K562 (cell line): ENCODE measurements at regions not wholly inside any gene's neighbourhood (a gene's known extent, or its start where the extent isn't known, plus 50 kb on each side); places are given as distances from the start of the nearest gene placed in this dataset.

Experiments used
- ATAC-seq: fragments of 200-7000 bp; cut with Tn5 transposase; 3 replicates; pipeline ENCODE4 v1.9.1; 2020; ENCODE audit warnings: moderate library complexity
- BruUV-seq: library from RNA; stranded (reverse); fragments of 400-500 nt; replicated peaks from 2 replicates; lab custom pipeline; 2021; lab: Mats Ljungman, UMichigan
- CTCF ChIA-PET: fragments of 300-600 bp; formaldehyde crosslinking; extraction: SDS; loops from one replicate; lab custom pipeline; 2021; ENCODE audit warnings: low intra/inter-chr PET ratio; lab: Yijun Ruan, JAX
- POLR2A ChIA-PET: fragments of 300-600, 350-650 bp; sonication (Branson Sonifier 250); formaldehyde crosslinking; extraction: SDS; loops from one replicate; lab custom pipeline; 2021; ENCODE audit warnings: antibody characterized with exemption, inconsistent platforms; lab: Yijun Ruan, JAX
- DNase-seq, 4 experiments: peaks; one replicate each; pipeline versions ENCODE4 v3.0.0 to v3.0.0-alpha.2; 2011 to 2018; ENCODE audit warnings: low spot score in 3 of 4, mixed read lengths in 3 of 4; ENCODE audit errors: extremely low read depth in 1 of 4
- FAIRE-seq: peaks from 2 replicates; lab custom pipeline; 2011; peaks lifted over from hg19 to GRCh38; lab: Jason Lieb, UNC
- H2AFZ ChIP-seq: 2 replicates; pipeline ENCODE4 v1.6.0; 2011; ENCODE audit warnings: low read depth, low read length, control low read depth, inconsistent platforms
- H3K27ac ChIP-seq: fragments of 200-600 bp; 3 replicates; pipeline ENCODE4 v1.8.0; 2011; ENCODE audit warnings: low read depth, mild to moderate bottlenecking, control low read depth, inconsistent platforms, low read length, moderate library complexity, mixed read lengths; ENCODE audit errors: extremely low read depth
- H3K27me3 ChIP-seq, 2 experiments: fragments of 300-600 bp in 1 of 2; 2 replicates in 1 of 2; 3 replicates in 1 of 2; pipeline versions ENCODE4 v1.6.0 to v1.8.0; 2011; ENCODE audit warnings: inconsistent platforms in 2 of 2, low read length in 2 of 2, mild to moderate bottlenecking in 1 of 2, mixed read lengths in 1 of 2, moderate library complexity in 1 of 2; ENCODE audit not compliant: control insufficient read depth in 2 of 2, insufficient read depth in 2 of 2
- H3K36me3 ChIP-seq: fragments of 300-600 bp; 3 replicates; pipeline ENCODE4 v1.8.0; 2011; ENCODE audit warnings: mild to moderate bottlenecking, low read length, inconsistent platforms; ENCODE audit not compliant: control insufficient read depth, insufficient read depth
- H3K4me1 ChIP-seq, 2 experiments: fragments of 200-600 bp in 1 of 2; replicated peaks in 1 of 2; 2 replicates in 1 of 2; 3 replicates in 1 of 2; pipeline versions ENCODE4 v1.5.1 to v1.8.0; 2011; ENCODE audit warnings: inconsistent platforms in 2 of 2, low read length in 2 of 2, mild to moderate bottlenecking in 1 of 2, mixed read lengths in 1 of 2, moderate library complexity in 1 of 2; ENCODE audit not compliant: control insufficient read depth in 2 of 2, insufficient read depth in 2 of 2
- H3K4me2 ChIP-seq: 2 replicates; pipeline ENCODE4 v1.6.1; 2011; ENCODE audit warnings: low read length, control low read depth, inconsistent platforms, mixed read lengths; ENCODE audit not compliant: insufficient read depth
- H3K4me3 ChIP-seq: fragments of 200-600 bp; sonication (generic), shearing (Covaris generic); 2 replicates; pipeline ENCODE4 v1.5.1; 2016; ENCODE audit warnings: control low read depth, inconsistent platforms
- H3K79me2 ChIP-seq: fragments of 200-600 bp; 3 replicates; pipeline ENCODE4 v1.8.0; 2011; ENCODE audit warnings: low read length, inconsistent platforms; ENCODE audit not compliant: control insufficient read depth, insufficient read depth
- H3K9ac ChIP-seq, 2 experiments: 2 replicates each; pipeline versions ENCODE4 v1.6.0 to v1.6.1; 2011; ENCODE audit warnings: low read depth in 2 of 2, low read length in 2 of 2, control low read depth in 1 of 2, inconsistent platforms in 1 of 2, mild to moderate bottlenecking in 1 of 2, mixed read lengths in 1 of 2; ENCODE audit not compliant: insufficient read depth in 1 of 2
- H3K9me1 ChIP-seq: one replicate; pipeline ENCODE4 v1.6.0; 2011; ENCODE audit warnings: inconsistent platforms, mild to moderate bottlenecking, low read length, moderate library complexity; ENCODE audit not compliant: control insufficient read depth, insufficient read depth
- H3K9me3 ChIP-seq: replicated peaks from 2 replicates; pipeline ENCODE4 v1.5.1; 2011; ENCODE audit warnings: low read depth, low read length, inconsistent platforms; ENCODE audit not compliant: control insufficient read depth, insufficient read depth
- H4K20me1 ChIP-seq: replicated peaks from 2 replicates; pipeline ENCODE4 v1.6.1; 2011; ENCODE audit warnings: low read length, inconsistent platforms, mixed read lengths; ENCODE audit not compliant: control insufficient read depth, insufficient read depth
- CBX3 ChIP-seq, 2 experiments: IDR thresholded peaks; 1 replicate in 1 of 2; 2 replicates in 1 of 2; pipeline ENCODE4 v1.6.1; 2012; ENCODE audit warnings: inconsistent platforms in 2 of 2, low read length in 2 of 2, borderline replicate concordance in 1 of 2, control low read depth in 1 of 2
- IRF1 ChIP-seq: sonication (generic); formaldehyde crosslinking; IDR thresholded peaks from 2 replicates; pipeline ENCODE4 v1.8.0; 2022; ENCODE audit warnings: missing genetic modification reagents, mild to moderate bottlenecking, borderline replicate concordance
- NR2C1 ChIP-seq, 2 experiments: fragments of 450-650 bp; IDR thresholded peaks; 2 replicates each; pipeline ENCODE4 v1.6.1; 2017; ENCODE audit warnings: mild to moderate bottlenecking in 2 of 2, antibody characterized with exemption in 1 of 2, inconsistent platforms in 1 of 2, missing compliant biosample characterization in 1 of 2, missing genetic modification characterization in 1 of 2
- WGBS: fragments of 100-300 bp; shearing (Covaris generic); methylation state at CpG from one replicate; pipeline ENCODE4 v1.1.6; 2016; ENCODE audit warnings: low coverage, mixed read lengths; ENCODE audit not compliant: insufficient coverage; ENCODE audit errors: missing lambda C conversion rate; 5-methylcytosine and 5-hydroxymethylcytosine counted together
- in situ Hi-C: fragments of 300-500 bp; cut with MboI; formaldehyde crosslinking; loops from 4 replicates; pipeline ENCODE4 v1.15.0; 2018; ENCODE audit warnings: inconsistent platforms, mixed read lengths
- intact Hi-C: fragments of 100-400 bp; cut with micrococcal nuclease; formaldehyde crosslinking; loops from 2 replicates; pipeline ENCODE4 v1.14.2; 2022

DNA sequence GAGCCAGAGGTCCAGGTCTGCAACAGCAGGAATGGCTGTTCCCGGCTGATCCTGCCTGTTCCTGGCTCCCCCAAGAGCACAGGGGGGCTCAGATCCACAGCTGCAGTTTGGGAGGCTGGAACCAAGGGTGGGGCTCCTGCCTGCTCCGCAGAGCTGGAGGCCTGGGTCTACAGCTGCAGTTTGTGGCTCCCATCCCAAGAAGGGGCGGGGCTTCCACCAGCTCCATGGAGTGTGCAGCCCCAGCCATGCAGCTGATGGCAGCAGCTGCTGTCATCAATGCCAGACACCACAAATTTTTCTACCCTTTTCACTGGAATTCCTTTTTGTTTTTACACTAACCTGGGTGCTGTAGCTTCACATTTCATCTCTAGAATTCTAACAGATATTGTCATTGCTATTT, 135.4 kb upstream of the KIF2B start (continued):
- no peak for TF ChIP-seq IRF1 (CRISPR knock-in tag)

- no peaks in the 10 kb centered on the region for H3K4me1 ChIP-seq
- TF ChIP-seq CBX3 (IDR thresholded peaks at IDR 0.05; ENCODE audit: borderline replicate concordance in 1 of 2, low read length in 2 of 2), result 0 out of 3 replicates have a peak, but pooled peaks of 1 of the 2 experiments have one; percentile 53
- TF ChIP-seq NR2C1 (IDR thresholded peaks at IDR 0.05), result no peak
- no peak for TF ChIP-seq NR2C1 (tag; IDR thresholded peaks at IDR 0.05)
- TF ChIP-seq, all 486 proteins: peak for 1
- intact Hi-C loops, result no loop called here
- ChIA-PET CTCF (no interaction called here), POLR2A (no interaction called here)
- in situ Hi-C loops, result no loop called here
- no peaks in the 10 kb centered on the region for H4K20me1 ChIP-seq
- H3K36me3 ChIP-seq, result no peaks in the 10 kb centered on the region
- no peak overlapping the region for H3K9ac ChIP-seq
- no peak overlapping the region for H2AFZ ChIP-seq
- no peak overlapping the region for H3K4me3 ChIP-seq
- no peaks in the 10 kb centered on the region for H3K9me1 ChIP-seq
- ATAC-seq (no peak), DNase-seq (no peak), FAIRE-seq (no peak)
- H3K4me2 ChIP-seq, result no peak overlapping the region
- no peaks in the 10 kb centered on the region for H3K27me3 ChIP-seq
- WGBS, result 42% methylated on average over 1 of the region's 1 CpG
- H3K9me3 ChIP-seq, result no peaks in the 10 kb centered on the region
- BruUV-seq, result no TSS peak
- H3K79me2 ChIP-seq, result no peaks in the 10 kb centered on the region
- H3K27ac ChIP-seq, result no peak overlapping the region
These were observed 142.0 kb upstream of the KIF2B start for GRCh38 chr17:53680745-53681144.
